HL-60 (cell line): ENCODE measurements at regions not wholly inside any gene's neighbourhood (a gene's known extent, or its start where the extent isn't known, plus 50 kb on each side); places are given as distances from the start of the nearest gene placed in this dataset.

Experiments used
- CTCF ChIP-seq: IDR thresholded peaks from one replicate; pipeline ENCODE4 v1.5.1; 2011; ENCODE audit warnings: low read length, control low read depth, inconsistent platforms; ENCODE audit not compliant: insufficient read depth
- GABPA ChIP-seq: IDR thresholded peaks from 2 replicates; pipeline ENCODE4 v1.6.1; 2012; ENCODE audit warnings: low read depth
- POLR2AphosphoS5 ChIP-seq: IDR thresholded peaks from 2 replicates; pipeline ENCODE4 v1.6.1; 2012; ENCODE audit warnings: low read depth
- SPI1 ChIP-seq: IDR thresholded peaks from 2 replicates; pipeline ENCODE4 v1.6.1; 2012; ENCODE audit warnings: low read depth, mild to moderate bottlenecking, borderline replicate concordance
- TF ChIP-seq, protein P1 (sequence below): IDR thresholded peaks from 2 replicates; pipeline ENCODE4 v1.6.1; 2012; ENCODE audit warnings: low read depth; ENCODE audit not compliant: insufficient replicate concordance

- TF ChIP-seq CTCF = no peak
- TF ChIP-seq, protein P1, sequence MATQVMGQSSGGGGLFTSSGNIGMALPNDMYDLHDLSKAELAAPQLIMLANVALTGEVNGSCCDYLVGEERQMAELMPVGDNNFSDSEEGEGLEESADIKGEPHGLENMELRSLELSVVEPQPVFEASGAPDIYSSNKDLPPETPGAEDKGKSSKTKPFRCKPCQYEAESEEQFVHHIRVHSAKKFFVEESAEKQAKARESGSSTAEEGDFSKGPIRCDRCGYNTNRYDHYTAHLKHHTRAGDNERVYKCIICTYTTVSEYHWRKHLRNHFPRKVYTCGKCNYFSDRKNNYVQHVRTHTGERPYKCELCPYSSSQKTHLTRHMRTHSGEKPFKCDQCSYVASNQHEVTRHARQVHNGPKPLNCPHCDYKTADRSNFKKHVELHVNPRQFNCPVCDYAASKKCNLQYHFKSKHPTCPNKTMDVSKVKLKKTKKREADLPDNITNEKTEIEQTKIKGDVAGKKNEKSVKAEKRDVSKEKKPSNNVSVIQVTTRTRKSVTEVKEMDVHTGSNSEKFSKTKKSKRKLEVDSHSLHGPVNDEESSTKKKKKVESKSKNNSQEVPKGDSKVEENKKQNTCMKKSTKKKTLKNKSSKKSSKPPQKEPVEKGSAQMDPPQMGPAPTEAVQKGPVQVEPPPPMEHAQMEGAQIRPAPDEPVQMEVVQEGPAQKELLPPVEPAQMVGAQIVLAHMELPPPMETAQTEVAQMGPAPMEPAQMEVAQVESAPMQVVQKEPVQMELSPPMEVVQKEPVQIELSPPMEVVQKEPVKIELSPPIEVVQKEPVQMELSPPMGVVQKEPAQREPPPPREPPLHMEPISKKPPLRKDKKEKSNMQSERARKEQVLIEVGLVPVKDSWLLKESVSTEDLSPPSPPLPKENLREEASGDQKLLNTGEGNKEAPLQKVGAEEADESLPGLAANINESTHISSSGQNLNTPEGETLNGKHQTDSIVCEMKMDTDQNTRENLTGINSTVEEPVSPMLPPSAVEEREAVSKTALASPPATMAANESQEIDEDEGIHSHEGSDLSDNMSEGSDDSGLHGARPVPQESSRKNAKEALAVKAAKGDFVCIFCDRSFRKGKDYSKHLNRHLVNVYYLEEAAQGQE = no peak
- TF ChIP-seq SPI1 = no peak
- TF ChIP-seq POLR2AphosphoS5 = no peak
- TF ChIP-seq GABPA = no peak
Measured at GRCh38 chr10:31213959-31214358, 105.1 kb upstream of the ZEB1 start.
